IMR-90 (cell line): ENCODE measurements at regions not wholly inside any gene's neighbourhood (a gene's known extent, or its start where the extent isn't known, plus 50 kb on each side); places are given as distances from the start of the nearest gene placed in this dataset.

ENCODE experiments used
- ATAC-seq: fragments of 200-7000 bp; cut with Tn5 transposase; 2 replicates; pipeline ENCODE4 v1.9.1; 2020; ENCODE audit warnings: low read depth, mild to moderate bottlenecking, moderate library complexity
- BruUV-seq: library from RNA; stranded (reverse); fragments of 400-500 nt; replicated peaks from 2 replicates; lab custom pipeline; 2021; lab: Mats Ljungman, UMichigan
- CTCF ChIA-PET: fragments of 300-600 bp; formaldehyde crosslinking; extraction: SDS; loops from one replicate; lab custom pipeline; 2021; ENCODE audit warnings: antibody characterized with exemption; lab: Yijun Ruan, JAX
- POLR2A ChIA-PET: fragments of 300-600 bp; sonication (Branson Sonifier 250); formaldehyde crosslinking; loops from one replicate; lab custom pipeline; 2022; ENCODE audit warnings: antibody characterized with exemption; ENCODE audit not compliant: unreplicated experiment; lab: Charles Lee
- DNase-seq: peaks from one replicate; pipeline ENCODE4 v3.0.0; 2013
- H2AFZ ChIP-seq: replicated peaks from 2 replicates; pipeline ENCODE3; 2013; ENCODE audit warnings: low read length, mild to moderate bottlenecking; ENCODE audit not compliant: poor library complexity
- H2AK5ac ChIP-seq: 2 replicates; pipeline ENCODE4 v1.6.1; 2013; ENCODE audit warnings: low read depth, low read length, inconsistent platforms
- H2AK9ac ChIP-seq: replicated peaks from 2 replicates; pipeline ENCODE3; 2013; ENCODE audit warnings: mild to moderate bottlenecking, low read depth, low read length, moderate library complexity; ENCODE audit not compliant: poor library complexity
- H2BK120ac ChIP-seq: 2 replicates; pipeline ENCODE4 v1.6.1; 2013; ENCODE audit warnings: low read depth, low read length, inconsistent platforms
- H2BK15ac ChIP-seq: 3 replicates; pipeline ENCODE4 v1.6.1; 2013; ENCODE audit warnings: low read depth, low read length, inconsistent platforms
- H2BK20ac ChIP-seq: 2 replicates; pipeline ENCODE4 v1.6.1; 2013; ENCODE audit warnings: low read depth, mild to moderate bottlenecking, inconsistent platforms, low read length, moderate library complexity
- H2BK5ac ChIP-seq: 2 replicates; pipeline ENCODE4 v1.6.1; 2013; ENCODE audit warnings: mild to moderate bottlenecking, low read depth, low read length, inconsistent platforms; ENCODE audit not compliant: poor library complexity, severe bottlenecking
- H3K14ac ChIP-seq: replicated peaks from 2 replicates; pipeline ENCODE4 v1.6.1; 2013; ENCODE audit warnings: low read depth, low read length, inconsistent platforms
- H3K18ac ChIP-seq: 2 replicates; pipeline ENCODE4 v1.6.1; 2013; ENCODE audit warnings: low read depth, low read length, control low read depth
- H3K23ac ChIP-seq: 2 replicates; pipeline ENCODE4 v1.6.1; 2013; ENCODE audit warnings: low read depth, low read length, inconsistent platforms
- H3K27ac ChIP-seq: 2 replicates; pipeline ENCODE4 v1.5.1; 2013; ENCODE audit warnings: mild to moderate bottlenecking, control low read depth, low read length; ENCODE audit not compliant: insufficient read depth
- H3K27me3 ChIP-seq: 2 replicates; pipeline ENCODE4 v1.6.1; 2013; ENCODE audit warnings: low read length; ENCODE audit not compliant: control insufficient read depth, insufficient read depth
- H3K36me3 ChIP-seq: 2 replicates; pipeline ENCODE4 v1.6.1; 2013; ENCODE audit warnings: low read length, mixed read lengths; ENCODE audit not compliant: control insufficient read depth, insufficient read depth
- H3K4ac ChIP-seq: 2 replicates; pipeline ENCODE4 v1.6.1; 2013; ENCODE audit warnings: low read depth, low read length, inconsistent platforms
- H3K4me1 ChIP-seq: 2 replicates; pipeline ENCODE4 v1.6.1; 2013; ENCODE audit warnings: low read length, mixed read lengths; ENCODE audit not compliant: control insufficient read depth, insufficient read depth
- H3K4me2 ChIP-seq: 2 replicates; pipeline ENCODE4 v1.6.1; 2013; ENCODE audit warnings: low read depth, mild to moderate bottlenecking, control low read depth, low read length, moderate library complexity
- H3K4me3 ChIP-seq: 2 replicates; pipeline ENCODE4 v1.5.1; 2013; ENCODE audit warnings: low read depth, mild to moderate bottlenecking, control low read depth, low read length, moderate library complexity; ENCODE audit not compliant: insufficient read depth
- H3K56ac ChIP-seq: 2 replicates; pipeline ENCODE4 v1.6.1; 2013; ENCODE audit warnings: low read length, inconsistent platforms; ENCODE audit not compliant: insufficient read depth; ENCODE audit errors: extremely low read depth
- H3K79me1 ChIP-seq, 2 experiments: 2 replicates each; pipeline ENCODE4 v1.6.1; 2013; ENCODE audit warnings: low read length in 2 of 2, inconsistent platforms in 1 of 2, low read depth in 1 of 2
- H3K9ac ChIP-seq: 2 replicates; pipeline ENCODE4 v1.6.1; 2013; ENCODE audit warnings: low read depth, low read length, control low read depth
- H3K9me1 ChIP-seq: 2 replicates; pipeline ENCODE4 v1.6.1; 2013; ENCODE audit warnings: low read length, inconsistent platforms; ENCODE audit not compliant: insufficient read depth
- H3K9me3 ChIP-seq: 2 replicates; pipeline ENCODE4 v1.6.1; 2013; ENCODE audit warnings: low read length; ENCODE audit not compliant: control insufficient read depth, insufficient read depth
- H4K20me1 ChIP-seq: 2 replicates; pipeline ENCODE4 v1.6.1; 2013; ENCODE audit warnings: low read length, inconsistent platforms; ENCODE audit not compliant: insufficient read depth
- H4K5ac ChIP-seq: 2 replicates; pipeline ENCODE4 v1.6.1; 2013; ENCODE audit warnings: mild to moderate bottlenecking, low read depth, low read length, control low read depth
- H4K8ac ChIP-seq, 2 experiments: 2 replicates each; pipeline ENCODE4 v1.6.1; 2013; ENCODE audit warnings: low read depth in 2 of 2, low read length in 2 of 2, control low read depth in 1 of 2, inconsistent platforms in 1 of 2
- H4K91ac ChIP-seq: 2 replicates; pipeline ENCODE4 v1.6.1; 2013; ENCODE audit warnings: low read depth, low read length, inconsistent platforms; ENCODE audit not compliant: insufficient read depth
- SMC3 ChIP-seq: fragments of 150-350 bp; IDR thresholded peaks from 2 replicates; pipeline ENCODE4 v1.6.1; 2016; ENCODE audit warnings: low read depth, mild to moderate bottlenecking, antibody characterized with exemption, low read length, moderate library complexity
- WGBS, 2 experiments: methylation state at CpG; one replicate each; pipeline versions ENCODE4 v1.1.5 to v1.1.7; 2013; ENCODE audit warnings: missing lambda C conversion rate in 2 of 2; ENCODE audit not compliant: insufficient read length in 1 of 2; ENCODE audit errors: extremely low coverage in 2 of 2; 5-methylcytosine and 5-hydroxymethylcytosine counted together
- dilution Hi-C: fragments of 300-500 bp; cut with HindIII; formaldehyde crosslinking; loops from one replicate; pipeline ENCODE4 v1.14.3; 2018; ENCODE audit warnings: low sequenced_read_pairs; ENCODE audit not compliant: unreplicated experiment
- in situ Hi-C: fragments of 300-500 bp; cut with MboI; formaldehyde crosslinking; loops from 3 replicates; pipeline ENCODE4 v1.14.3; 2019; ENCODE audit warnings: low sequenced_read_pairs, inconsistent platforms, mixed read lengths
- intact Hi-C: fragments of 100-400 bp; cut with micrococcal nuclease; formaldehyde crosslinking; loops from 2 replicates; pipeline ENCODE4 v1.10.0; 2022

DNA sequence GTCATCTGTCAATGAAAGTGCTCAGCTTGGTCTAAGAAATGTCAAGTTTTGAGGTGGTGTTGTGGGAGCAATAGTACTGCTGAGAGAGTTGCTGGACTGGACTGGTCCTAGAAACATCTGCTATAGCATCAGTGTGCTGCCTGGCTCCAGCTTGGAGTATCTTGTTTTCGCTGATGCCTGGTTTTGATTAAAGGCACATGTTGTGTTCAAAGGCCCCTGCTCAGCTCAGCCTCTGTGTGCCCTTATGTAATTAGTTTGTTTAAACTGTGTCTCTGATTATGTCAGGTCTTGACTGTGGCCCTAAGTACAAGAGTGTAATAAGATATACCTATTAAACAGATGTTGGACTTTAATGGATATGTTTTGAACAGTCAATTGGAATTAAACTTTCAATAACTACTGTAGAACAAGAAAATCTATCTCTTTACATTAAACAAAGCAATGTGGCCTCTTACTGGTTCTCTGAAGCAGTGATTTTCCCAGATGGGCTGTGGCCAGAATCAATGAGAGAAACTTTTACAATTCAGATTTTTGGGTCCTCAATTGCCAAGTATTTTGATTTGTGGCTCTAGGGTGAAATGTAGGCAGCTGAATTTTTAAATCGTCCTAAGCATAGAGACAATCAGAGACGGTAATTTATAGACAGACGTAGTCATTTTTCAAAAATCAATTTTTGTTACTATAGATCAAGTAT is 668.2 kb downstream of the DHX35 start:
- no peak overlapping the region for H4K5ac ChIP-seq
- DNase-seq (no peak), ATAC-seq (no peak)
- ChIA-PET CTCF (no interaction called here), POLR2A (no interaction called here)
- H2BK120ac ChIP-seq, result no peak overlapping the region
- no TSS peak for BruUV-seq
- no peaks in the 10 kb centered on the region for H3K79me1 ChIP-seq
- no peaks in the 10 kb centered on the region for H4K20me1 ChIP-seq
- H2AFZ ChIP-seq, result no peak overlapping the region
- intact Hi-C loops, result no loop called here
- no peak overlapping the region for H3K4me3 ChIP-seq
- H2AK5ac ChIP-seq, result no peak overlapping the region
- H3K18ac ChIP-seq, result no peak overlapping the region
- no peak overlapping the region for H3K4ac ChIP-seq
- H4K8ac ChIP-seq, result no peak overlapping the region
- H3K23ac ChIP-seq, result no peak overlapping the region
- no peak for TF ChIP-seq SMC3
- H2BK20ac ChIP-seq, result no peak overlapping the region
- dilution Hi-C loops, result no loop called here
- no peak overlapping the region for H3K27ac ChIP-seq
- H4K91ac ChIP-seq, result no peak overlapping the region
- H3K4me2 ChIP-seq, result no peak overlapping the region
- in situ Hi-C loops, result no loop called here
- H2BK5ac ChIP-seq, result no peak overlapping the region
- H3K14ac ChIP-seq, result no peak overlapping the region
- H3K9me3 ChIP-seq, result no peaks in the 10 kb centered on the region; the same call in 1 of the 2 replicates
- H3K27me3 ChIP-seq, result no peaks in the 10 kb centered on the region
- H2BK15ac ChIP-seq, result no peak overlapping the region
- 90% methylated on average over 2 of the region's 4 CpGs; no CpG with 5 or more reads in 1 of the 2 experiments for WGBS, 2 experiments
- H3K56ac ChIP-seq, result no peak overlapping the region
- H3K9me1 ChIP-seq, result no peaks in the 10 kb centered on the region
- H3K36me3 ChIP-seq, result no peaks in the 10 kb centered on the region
- no peak overlapping the region for H3K9ac ChIP-seq
- no peaks in the 10 kb centered on the region for H3K4me1 ChIP-seq
- no peak overlapping the region for H2AK9ac ChIP-seq
